OCI-LY7 (cell line): ENCODE measurements at regions not wholly inside any gene's neighbourhood (a gene's known extent, or its start where the extent isn't known, plus 50 kb on each side); places are given as distances from the start of the nearest gene placed in this dataset.

Experiments used
- BruUV-seq: library from RNA; stranded (reverse); fragments of 400-500 nt; replicated peaks from 2 replicates; lab custom pipeline; 2021; lab: Mats Ljungman, UMichigan
- CTCF ChIA-PET: fragments of 300-600 bp; sonication (Branson Sonifier 250); formaldehyde crosslinking; loops from one replicate; lab custom pipeline; 2022; ENCODE audit warnings: antibody characterized with exemption; ENCODE audit not compliant: unreplicated experiment; lab: Charles Lee
- POLR2A ChIA-PET: fragments of 300-600 bp; sonication (Branson Sonifier 250); formaldehyde crosslinking; loops from one replicate; lab custom pipeline; 2022; ENCODE audit warnings: antibody characterized with exemption; lab: Charles Lee
- DNase-seq: peaks from one replicate; pipeline ENCODE4 v3.0.0-alpha.2; 2015; ENCODE audit warnings: low spot score
- H2AFZ ChIP-seq: fragments of 200-600 bp; sonication (generic), shearing (Covaris generic); 2 replicates; pipeline ENCODE4 v1.6.1; 2014; ENCODE audit warnings: mild to moderate bottlenecking, antibody characterized with exemption, low read length, moderate library complexity
- H3K27ac ChIP-seq: fragments of 200-600 bp; sonication (generic); 2 replicates; pipeline ENCODE4 v1.5.1; 2014; ENCODE audit warnings: mixed run types, low read depth, mild to moderate bottlenecking, moderate library complexity, low read length, inconsistent platforms; ENCODE audit not compliant: poor library complexity, severe bottlenecking
- H3K36me3 ChIP-seq: fragments of 200-600 bp; sonication (generic); 2 replicates; pipeline ENCODE4 v1.6.1; 2014; ENCODE audit warnings: mild to moderate bottlenecking, antibody characterized with exemption, low read length, moderate library complexity, mixed read lengths; ENCODE audit not compliant: insufficient read depth
- H3K4me1 ChIP-seq: fragments of 200-600 bp; sonication (generic); 2 replicates; pipeline ENCODE4 v1.5.1; 2014; ENCODE audit warnings: mild to moderate bottlenecking, low read length; ENCODE audit not compliant: insufficient read depth, poor library complexity, severe bottlenecking
- H3K4me2 ChIP-seq: fragments of 200-600 bp; sonication (generic); 2 replicates; pipeline ENCODE4 v1.6.1; 2014; ENCODE audit warnings: mild to moderate bottlenecking, low read length
- H3K4me3 ChIP-seq: fragments of 200-600 bp; sonication (generic); 2 replicates; pipeline ENCODE4 v1.5.1; 2014; ENCODE audit warnings: mild to moderate bottlenecking, low read depth, low read length; ENCODE audit not compliant: poor library complexity, severe bottlenecking
- H3K79me2 ChIP-seq: fragments of 200-600 bp; sonication (generic); 2 replicates; pipeline ENCODE4 v1.6.1; 2016; ENCODE audit warnings: low read depth, mild to moderate bottlenecking, low read length, moderate library complexity, mixed read lengths; ENCODE audit not compliant: insufficient read depth
- H3K9me2 ChIP-seq: fragments of 200-600 bp; sonication (generic); 2 replicates; pipeline ENCODE4 v1.6.1; 2016; ENCODE audit warnings: mild to moderate bottlenecking, low read length, mixed read lengths; ENCODE audit not compliant: insufficient read depth
- H3K9me3 ChIP-seq: fragments of 200-600 bp; sonication (generic); 2 replicates; pipeline ENCODE4 v1.6.1; 2014; ENCODE audit warnings: mild to moderate bottlenecking, mixed run types, low read length, mixed read lengths
- H4K20me1 ChIP-seq: fragments of 200-600 bp; sonication (generic); 2 replicates; pipeline ENCODE4 v1.6.1; 2014; ENCODE audit warnings: mild to moderate bottlenecking, antibody characterized with exemption, low read length, moderate library complexity, mixed read lengths; ENCODE audit not compliant: insufficient read depth
- EZH2phosphoT487 ChIP-seq: fragments of 200-600 bp; sonication (generic); IDR thresholded peaks from 2 replicates; pipeline ENCODE4 v1.6.1; 2018; ENCODE audit warnings: low read depth, borderline replicate concordance, mild to moderate bottlenecking, mixed run types, antibody characterized with exemption, low read length, moderate library complexity, mixed read lengths
- intact Hi-C: fragments of 100-400 bp; cut with micrococcal nuclease; formaldehyde crosslinking; loops from one replicate; pipeline ENCODE4 v1.10.0; 2022; ENCODE audit not compliant: unreplicated experiment
- TF ChIP-seq, protein P1 (sequence below): fragments of 200-600 bp; sonication (generic); conservative IDR thresholded peaks from 2 replicates; pipeline ENCODE4 v1.5.1; 2014; ENCODE audit warnings: mild to moderate bottlenecking, antibody characterized with exemption, low read length, moderate library complexity, mixed read lengths

DNA sequence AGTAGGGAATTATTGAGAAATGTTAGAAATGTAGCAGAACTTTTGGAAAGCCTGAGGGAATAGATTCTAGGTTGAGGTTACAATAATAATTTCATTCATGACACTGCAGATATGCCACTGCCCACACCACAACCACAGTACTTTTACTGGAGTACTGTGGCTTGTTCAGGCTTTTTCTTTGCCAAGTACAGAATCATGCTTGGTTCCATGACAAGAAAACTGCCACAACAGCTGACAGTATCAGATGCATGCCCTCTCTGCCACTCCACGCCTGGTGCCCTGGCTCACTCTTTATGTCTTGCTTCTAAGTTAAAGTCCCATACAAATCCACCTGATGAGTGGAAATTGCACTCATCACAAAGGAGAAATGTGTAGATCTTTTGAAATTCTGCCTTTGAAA is 398.6 kb downstream of the ZIC1 start:
- POLR2A ChIA-PET: no interaction called here
- no peak overlapping the region for H3K4me2 ChIP-seq
- H3K9me2 ChIP-seq: no peaks in the 10 kb centered on the region
- intact Hi-C loops: no loop called here
- no peaks in the 10 kb centered on the region for H3K79me2 ChIP-seq
- H3K27ac ChIP-seq: no peak overlapping the region
- no peaks in the 10 kb centered on the region for H3K36me3 ChIP-seq
- H2AFZ ChIP-seq: no peak overlapping the region
- CTCF ChIA-PET: no interaction called here
- no peak overlapping the region for H3K4me3 ChIP-seq
- H4K20me1 ChIP-seq: no peaks in the 10 kb centered on the region
- TF ChIP-seq EZH2phosphoT487: no peak
- TF ChIP-seq, protein P1, sequence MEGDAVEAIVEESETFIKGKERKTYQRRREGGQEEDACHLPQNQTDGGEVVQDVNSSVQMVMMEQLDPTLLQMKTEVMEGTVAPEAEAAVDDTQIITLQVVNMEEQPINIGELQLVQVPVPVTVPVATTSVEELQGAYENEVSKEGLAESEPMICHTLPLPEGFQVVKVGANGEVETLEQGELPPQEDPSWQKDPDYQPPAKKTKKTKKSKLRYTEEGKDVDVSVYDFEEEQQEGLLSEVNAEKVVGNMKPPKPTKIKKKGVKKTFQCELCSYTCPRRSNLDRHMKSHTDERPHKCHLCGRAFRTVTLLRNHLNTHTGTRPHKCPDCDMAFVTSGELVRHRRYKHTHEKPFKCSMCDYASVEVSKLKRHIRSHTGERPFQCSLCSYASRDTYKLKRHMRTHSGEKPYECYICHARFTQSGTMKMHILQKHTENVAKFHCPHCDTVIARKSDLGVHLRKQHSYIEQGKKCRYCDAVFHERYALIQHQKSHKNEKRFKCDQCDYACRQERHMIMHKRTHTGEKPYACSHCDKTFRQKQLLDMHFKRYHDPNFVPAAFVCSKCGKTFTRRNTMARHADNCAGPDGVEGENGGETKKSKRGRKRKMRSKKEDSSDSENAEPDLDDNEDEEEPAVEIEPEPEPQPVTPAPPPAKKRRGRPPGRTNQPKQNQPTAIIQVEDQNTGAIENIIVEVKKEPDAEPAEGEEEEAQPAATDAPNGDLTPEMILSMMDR: no peak
- no peaks in the 10 kb centered on the region for H3K4me1 ChIP-seq
- no peaks in the 10 kb centered on the region for H3K9me3 ChIP-seq
- no TSS peak for BruUV-seq
- no peak for DNase-seq

DNA sequence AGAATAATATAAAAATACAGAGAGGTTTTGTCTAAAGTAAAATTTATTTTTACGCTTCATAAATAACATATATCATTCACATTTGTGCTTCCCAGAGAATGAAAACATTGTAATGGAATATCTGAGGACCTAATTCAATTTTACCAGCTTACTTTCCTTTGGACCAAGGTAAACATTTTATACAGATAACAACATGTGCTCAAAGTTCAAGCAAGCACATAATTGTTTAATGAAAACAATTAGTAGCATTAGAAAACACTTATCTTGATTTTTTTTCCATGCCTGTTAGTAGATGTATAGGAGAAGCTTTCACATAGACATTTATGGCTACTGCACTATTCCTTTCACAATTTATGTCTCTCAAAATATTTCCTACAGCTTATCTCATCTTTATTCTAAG is 400.0 kb downstream of the ZIC1 start:
- no TSS peak for BruUV-seq
- Histone ChIP-seq H3K9me3 (no peaks in the 10 kb centered on the region), H3K4me1 (no peaks in the 10 kb centered on the region), H2AFZ (no peak overlapping the region), H3K27ac (no peak overlapping the region), H4K20me1 (no peaks in the 10 kb centered on the region), H3K4me3 (no peak overlapping the region), H3K36me3 (no peaks in the 10 kb centered on the region), H3K9me2 (no peaks in the 10 kb centered on the region), H3K79me2 (no peaks in the 10 kb centered on the region), H3K4me2 (no peak overlapping the region)
- intact Hi-C loops: no loop called here
- POLR2A ChIA-PET: interaction anchor here (0.9 to 1.5 kb wide), 2 partner anchors 8 to 18 kb away, joined by 3 read pairs; no protein-coding TSS in a partner anchor
- no peak for DNase-seq
- CTCF ChIA-PET: no interaction called here
- no peak for TF ChIP-seq EZH2phosphoT487
- TF ChIP-seq, protein P1: no peak

DNA sequence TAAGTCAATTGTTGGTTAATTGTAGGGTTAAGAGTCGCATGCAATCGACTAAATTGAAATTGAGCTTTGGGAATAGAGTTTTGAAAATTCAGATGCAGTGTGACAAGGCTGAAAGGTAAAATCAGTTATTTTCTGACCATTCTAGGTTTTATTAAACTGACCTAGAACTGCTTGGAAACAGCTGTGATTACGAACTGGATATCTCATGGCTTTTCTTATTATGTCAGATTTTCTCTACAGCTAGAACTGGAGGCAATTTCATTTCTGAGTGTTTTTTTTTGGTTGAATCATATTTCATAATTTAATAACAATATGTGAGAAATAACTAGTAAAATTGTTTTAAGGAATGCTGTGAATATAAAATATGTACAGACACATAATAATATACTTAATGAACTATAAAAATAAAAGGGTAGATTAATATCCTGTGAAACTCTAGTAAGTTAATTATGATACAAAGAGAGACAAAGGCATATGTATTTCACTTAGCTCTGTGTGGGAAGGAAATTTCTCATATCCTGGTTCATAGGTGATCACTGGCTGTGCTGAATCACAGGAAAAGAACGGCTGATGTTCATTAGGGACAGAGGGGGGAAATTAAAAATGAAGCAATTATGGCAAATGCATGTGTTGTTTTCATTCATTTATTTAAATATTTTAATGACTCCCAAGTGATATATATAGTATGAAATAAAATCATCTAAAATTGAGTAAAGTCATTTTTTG is 403.2 kb downstream of the ZIC1 start:
- TF ChIP-seq, protein P1: no peak
- no peak for TF ChIP-seq EZH2phosphoT487

More for the DNA sequence above, 403.2 kb downstream of the ZIC1 start:
- intact Hi-C loops: no loop called here
- H4K20me1 ChIP-seq: no peaks in the 10 kb centered on the region
- DNase-seq: no peak
- no peak overlapping the region for H3K27ac ChIP-seq
- no peaks in the 10 kb centered on the region for H3K9me2 ChIP-seq
- H3K4me3 ChIP-seq: no peak overlapping the region
- BruUV-seq: no TSS peak
- ChIA-PET CTCF (no interaction called here), POLR2A (interaction anchor here (0.6 kb wide), 1 partner anchor 300 kb away, joined by 3 read pairs; no protein-coding TSS in a partner anchor)
- H2AFZ ChIP-seq: no peak overlapping the region
- H3K4me1 ChIP-seq: no peaks in the 10 kb centered on the region
- H3K36me3 ChIP-seq: no peaks in the 10 kb centered on the region
- H3K9me3 ChIP-seq: no peaks in the 10 kb centered on the region
- H3K79me2 ChIP-seq: no peaks in the 10 kb centered on the region
- H3K4me2 ChIP-seq: no peak overlapping the region
